Uterus (tissue), 2 donors: ENCODE measurements at regions not wholly inside any gene's neighbourhood (a gene's known extent, or its start where the extent isn't known, plus 50 kb on each side); places are given as distances from the start of the nearest gene placed in this dataset.

ENCODE experiments used
- CTCF ChIP-seq, 4 experiments: fragments of 200-600 bp in 2 of 4; fragments of 450-650 bp in 2 of 4; sonication (generic) in 2 of 4; IDR thresholded peaks; one replicate each; pipeline ENCODE4 v1.5.1; 2016 to 2019; ENCODE audit warnings: antibody characterized with exemption in 4 of 4, mild to moderate bottlenecking in 2 of 4, moderate library complexity in 1 of 4
- POLR2A ChIP-seq, 2 donors: fragments of 450-650 bp; IDR thresholded peaks; one replicate each; pipeline ENCODE4 v1.6.1; 2016; ENCODE audit warnings: antibody characterized with exemption in 2 of 2, mild to moderate bottlenecking in 1 of 2, moderate library complexity in 1 of 2

- TF ChIP-seq CTCF (IDR thresholded peaks at IDR 0.05) (no peak), POLR2A (IDR thresholded peaks at IDR 0.05) (no peak)
Measured at GRCh38 chr14:62428429-62429203, 616.6 kb downstream of the KCNH5 start.
